RWPE2 (cell line): ENCODE measurements at regions not wholly inside any gene's neighbourhood (a gene's known extent, or its start where the extent isn't known, plus 50 kb on each side); places are given as distances from the start of the nearest gene placed in this dataset.
A peak's percentile ranks its signal among the peaks of the same experiment; 100 is the strongest.

Experiments
- ATAC-seq: fragments of 200-7000 bp; cut with Tn5 transposase; 3 replicates; pipeline ENCODE4 v1.9.1; 2021; ENCODE audit warnings: low read depth
- DNase-seq: peaks from one replicate; pipeline ENCODE4 v3.0.0-alpha.2; 2020; ENCODE audit warnings: low spot score
- H3K27ac ChIP-seq: fragments of 450-650 bp; 2 replicates; pipeline ENCODE4 v1.5.1; 2017; ENCODE audit warnings: mild to moderate bottlenecking; ENCODE audit not compliant: poor library complexity, severe bottlenecking
- H3K27me3 ChIP-seq: fragments of 250-450 bp; sonication (Bioruptor Pico); 2 replicates; pipeline ENCODE4 v1.5.1; 2021; ENCODE audit warnings: mild to moderate bottlenecking, moderate library complexity; ENCODE audit not compliant: insufficient read depth, poor library complexity, severe bottlenecking
- H3K36me3 ChIP-seq: fragments of 250-450 bp; sonication (Bioruptor Pico); 2 replicates; pipeline ENCODE4 v1.5.1; 2020; ENCODE audit warnings: low read depth, mild to moderate bottlenecking, moderate library complexity
- H3K4me1 ChIP-seq: fragments of 250-450 bp; sonication (Bioruptor Pico); 2 replicates; pipeline ENCODE4 v1.5.1; 2021; ENCODE audit warnings: mild to moderate bottlenecking, moderate library complexity; ENCODE audit not compliant: insufficient read depth, poor library complexity, severe bottlenecking
- H3K4me3 ChIP-seq: fragments of 250-450 bp; sonication (Bioruptor Pico); 2 replicates; pipeline ENCODE4 v1.5.1; 2021; ENCODE audit warnings: mild to moderate bottlenecking, moderate library complexity; ENCODE audit not compliant: severe bottlenecking
- H3K9me3 ChIP-seq: fragments of 250-450 bp; sonication (Bioruptor Pico); 2 replicates; pipeline ENCODE4 v1.5.1; 2021; ENCODE audit warnings: mild to moderate bottlenecking, moderate library complexity; ENCODE audit not compliant: severe bottlenecking
- TF ChIP-seq, protein P1 (sequence below): fragments of 450-650 bp; IDR thresholded peaks from one replicate; pipeline ENCODE4 v1.5.1; 2017; ENCODE audit warnings: mild to moderate bottlenecking, moderate library complexity; ENCODE audit not compliant: poor library complexity, severe bottlenecking

- Histone ChIP-seq H3K9me3 (no peaks in the 10 kb centered on the region), H3K27ac (no peak overlapping the region), H3K4me3 (no peak overlapping the region), H3K27me3 (no peaks in the 10 kb centered on the region), H3K36me3 (no peaks in the 10 kb centered on the region), H3K4me1 (no peaks in the 10 kb centered on the region)
- TF ChIP-seq, protein P1, sequence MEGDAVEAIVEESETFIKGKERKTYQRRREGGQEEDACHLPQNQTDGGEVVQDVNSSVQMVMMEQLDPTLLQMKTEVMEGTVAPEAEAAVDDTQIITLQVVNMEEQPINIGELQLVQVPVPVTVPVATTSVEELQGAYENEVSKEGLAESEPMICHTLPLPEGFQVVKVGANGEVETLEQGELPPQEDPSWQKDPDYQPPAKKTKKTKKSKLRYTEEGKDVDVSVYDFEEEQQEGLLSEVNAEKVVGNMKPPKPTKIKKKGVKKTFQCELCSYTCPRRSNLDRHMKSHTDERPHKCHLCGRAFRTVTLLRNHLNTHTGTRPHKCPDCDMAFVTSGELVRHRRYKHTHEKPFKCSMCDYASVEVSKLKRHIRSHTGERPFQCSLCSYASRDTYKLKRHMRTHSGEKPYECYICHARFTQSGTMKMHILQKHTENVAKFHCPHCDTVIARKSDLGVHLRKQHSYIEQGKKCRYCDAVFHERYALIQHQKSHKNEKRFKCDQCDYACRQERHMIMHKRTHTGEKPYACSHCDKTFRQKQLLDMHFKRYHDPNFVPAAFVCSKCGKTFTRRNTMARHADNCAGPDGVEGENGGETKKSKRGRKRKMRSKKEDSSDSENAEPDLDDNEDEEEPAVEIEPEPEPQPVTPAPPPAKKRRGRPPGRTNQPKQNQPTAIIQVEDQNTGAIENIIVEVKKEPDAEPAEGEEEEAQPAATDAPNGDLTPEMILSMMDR, result no peak
- DNase-seq (no peak), ATAC-seq (no peak)
These were observed 504.9 kb downstream of the PPP4R3C start for GRCh38 chrX:26958261-26958660.

- TF ChIP-seq, protein P1, result no peak
- ATAC-seq (no peak), DNase-seq (no peak)
- Histone ChIP-seq H3K9me3 (no peaks in the 10 kb centered on the region), H3K36me3 (no peaks in the 10 kb centered on the region), H3K4me1 (no peaks in the 10 kb centered on the region), H3K4me3 (no peak overlapping the region), H3K27me3 (no peaks in the 10 kb centered on the region), H3K27ac (no peak overlapping the region)
These were observed 509.1 kb downstream of the PPP4R3C start for GRCh38 chrX:26954029-26954428.

- no peak overlapping the region for H3K27ac ChIP-seq
- no peak overlapping the region for H3K4me3 ChIP-seq
- DNase-seq (no peak), ATAC-seq (peak; percentile 46; the same call in 1 of the 3 replicates)
- TF ChIP-seq, protein P1, result no peak
- H3K9me3 ChIP-seq, result no peaks in the 10 kb centered on the region
- H3K4me1 ChIP-seq, result no peaks in the 10 kb centered on the region
- no peaks in the 10 kb centered on the region for H3K36me3 ChIP-seq
- no peaks in the 10 kb centered on the region for H3K27me3 ChIP-seq
These were observed 510.9 kb downstream of the PPP4R3C start for GRCh38 chrX:26952213-26952612.

DNA sequence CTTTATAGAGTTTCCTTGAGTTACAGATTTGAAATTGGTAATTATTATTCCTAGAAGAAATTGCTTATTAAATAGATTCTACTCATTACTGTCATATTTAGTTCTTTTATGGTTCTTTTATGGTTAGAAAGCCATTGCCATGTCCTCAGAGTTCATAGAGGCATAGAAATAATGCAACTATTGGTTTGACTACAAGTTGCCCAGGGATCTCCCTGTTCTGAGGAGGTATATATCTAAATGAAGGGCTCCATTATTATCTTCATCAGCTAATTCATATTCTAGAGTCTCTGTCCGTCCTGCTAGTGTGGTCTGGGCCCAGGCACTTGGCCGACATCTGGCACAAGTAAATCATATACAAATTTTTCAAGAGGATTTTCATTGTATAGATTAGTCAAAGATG lies 535.7 kb downstream of the PPP4R3C start:
- Histone ChIP-seq H3K36me3 (no peaks in the 10 kb centered on the region), H3K9me3 (no peaks in the 10 kb centered on the region), H3K4me3 (no peak overlapping the region), H3K27me3 (no peaks in the 10 kb centered on the region), H3K27ac (no peak overlapping the region), H3K4me1 (no peaks in the 10 kb centered on the region)
- ATAC-seq, result no peak
- DNase-seq, result no peak
- TF ChIP-seq, protein P1, result no peak

GRCh38 chrX:26925088-26925487 lies 538.1 kb downstream of the PPP4R3C start:
- no peaks in the 10 kb centered on the region for H3K9me3 ChIP-seq
- TF ChIP-seq, protein P1, result no peak
- ATAC-seq (peak; percentile 77), DNase-seq (no peak)
- no peak overlapping the region for H3K27ac ChIP-seq
- H3K4me3 ChIP-seq, result no peak overlapping the region
- H3K36me3 ChIP-seq, result no peaks in the 10 kb centered on the region
- H3K27me3 ChIP-seq, result no peaks in the 10 kb centered on the region
- H3K4me1 ChIP-seq, result no peaks in the 10 kb centered on the region
